CD14-positive monocyte (primary cell): ENCODE measurements at regions not wholly inside any gene's neighbourhood (a gene's known extent, or its start where the extent isn't known, plus 50 kb on each side); places are given as distances from the start of the nearest gene placed in this dataset.

ENCODE experiments used
- DNase-seq, 3 donors: peaks; one replicate each; pipeline ENCODE4 v3.0.0-alpha.2; 2011 to 2022
- H2AFZ ChIP-seq: 2 replicates; pipeline ENCODE4 v1.6.0; 2012; ENCODE audit warnings: mild to moderate bottlenecking, low read depth, low read length, inconsistent platforms; ENCODE audit not compliant: insufficient read depth, poor library complexity, severe bottlenecking
- H3K27ac ChIP-seq, 2 donors: 1 replicate in 1 of 2; 2 replicates in 1 of 2; pipeline ENCODE4 v1.5.1; 2012 to 2013; ENCODE audit warnings: low read length in 2 of 2, control low read depth in 1 of 2, inconsistent platforms in 1 of 2, low read depth in 1 of 2, mild to moderate bottlenecking in 1 of 2
- H3K27me3 ChIP-seq, 2 donors: one replicate each; pipeline versions ENCODE4 v1.6.0 to v1.6.1; 2011 to 2013; ENCODE audit warnings: low read length in 2 of 2; ENCODE audit not compliant: control insufficient read depth in 2 of 2, insufficient read depth in 2 of 2
- H3K36me3 ChIP-seq, 2 donors: replicated peaks in 1 of 2; 1 replicate in 1 of 2; 2 replicates in 1 of 2; pipeline versions ENCODE4 v1.5.1 to v1.6.1; 2012 to 2013; ENCODE audit warnings: low read length in 2 of 2, control low read depth in 1 of 2, inconsistent platforms in 1 of 2, mild to moderate bottlenecking in 1 of 2; ENCODE audit not compliant: insufficient read depth in 2 of 2, control insufficient read depth in 1 of 2
- H3K4me1 ChIP-seq, 2 donors: 1 replicate in 1 of 2; 2 replicates in 1 of 2; pipeline versions ENCODE4 v1.5.1 to v1.6.1; 2012 to 2013; ENCODE audit warnings: low read length in 2 of 2, control low read depth in 1 of 2, inconsistent platforms in 1 of 2, mild to moderate bottlenecking in 1 of 2, moderate library complexity in 1 of 2; ENCODE audit not compliant: insufficient read depth in 2 of 2, control insufficient read depth in 1 of 2
- H3K4me2 ChIP-seq: replicated peaks from 2 replicates; pipeline ENCODE3; 2012; ENCODE audit warnings: low read length, moderate library complexity, mild to moderate bottlenecking; ENCODE audit not compliant: poor library complexity, severe bottlenecking; ENCODE audit errors: extremely low read depth
- H3K4me3 ChIP-seq, 3 experiments: fragments of 200-600 bp in 1 of 3; sonication (generic) in 1 of 3; replicated peaks in 1 of 3; 1 replicate in 2 of 3; 2 replicates in 1 of 3; pipeline ENCODE4 v1.5.1; 2011 to 2013; ENCODE audit warnings: low read length in 3 of 3, mild to moderate bottlenecking in 3 of 3, control low read depth in 2 of 3, low read depth in 2 of 3, inconsistent platforms in 1 of 3, moderate library complexity in 1 of 3
- H3K79me2 ChIP-seq: 2 replicates; pipeline ENCODE4 v1.6.0; 2012; ENCODE audit warnings: mild to moderate bottlenecking, control low read depth, inconsistent platforms, low read length, moderate library complexity; ENCODE audit not compliant: insufficient read depth
- H3K9ac ChIP-seq: 2 replicates; pipeline ENCODE4 v1.6.0; 2017; ENCODE audit warnings: low read length, mild to moderate bottlenecking; ENCODE audit not compliant: insufficient read depth, poor library complexity, severe bottlenecking
- H3K9me3 ChIP-seq, 2 donors: replicated peaks in 1 of 2; 1 replicate in 1 of 2; 2 replicates in 1 of 2; pipeline versions ENCODE4 v1.5.1 to v1.6.1; 2012 to 2013; ENCODE audit warnings: low read length in 2 of 2, control low read depth in 1 of 2; ENCODE audit not compliant: control insufficient read depth in 1 of 2, insufficient read depth in 1 of 2
- H4K20me1 ChIP-seq: 2 replicates; pipeline ENCODE4 v1.6.0; 2012; ENCODE audit warnings: mild to moderate bottlenecking, low read length, control low read depth, moderate library complexity; ENCODE audit not compliant: insufficient read depth
- H3K27ac Mint-ChIP-seq, 7 donors: one replicate each; pipeline ENCODE4 v1.8.0; 2020; ENCODE audit warnings: mild to moderate bottlenecking in 7 of 7, mixed read lengths in 7 of 7, moderate library complexity in 6 of 7, inconsistent platforms in 2 of 7
- H3K27me3 Mint-ChIP-seq, 3 donors: one replicate each; pipeline ENCODE4 v1.8.0; 2021 to 2022; ENCODE audit warnings: low read depth in 3 of 3, mild to moderate bottlenecking in 3 of 3, mixed read lengths in 3 of 3, moderate library complexity in 3 of 3, inconsistent platforms in 1 of 3
- H3K36me3 Mint-ChIP-seq, 2 donors: one replicate each; pipeline ENCODE4 v1.8.0; 2020; ENCODE audit warnings: mixed read lengths in 2 of 2, inconsistent platforms in 1 of 2, mild to moderate bottlenecking in 1 of 2
- H3K4me1 Mint-ChIP-seq: one replicate; pipeline ENCODE4 v1.8.0; 2020; ENCODE audit warnings: mild to moderate bottlenecking, mixed read lengths
- H3K4me3 Mint-ChIP-seq, 2 donors: one replicate each; pipeline ENCODE4 v1.8.0; 2020; ENCODE audit warnings: mild to moderate bottlenecking in 2 of 2, mixed read lengths in 2 of 2, moderate library complexity in 1 of 2
- H3K9me3 Mint-ChIP-seq, 7 donors: one replicate each; pipeline ENCODE4 v1.8.0; 2020 to 2022; ENCODE audit warnings: mixed read lengths in 7 of 7, mild to moderate bottlenecking in 6 of 7, moderate library complexity in 6 of 7, inconsistent platforms in 2 of 7
- WGBS: methylation state at CpG from one replicate; pipeline ENCODE4 v1.1.5; 2013; ENCODE audit warnings: missing lambda C conversion rate; ENCODE audit not compliant: insufficient coverage; 5-methylcytosine and 5-hydroxymethylcytosine counted together
- intact Hi-C, 2 donors: fragments of 100-400 bp; cut with micrococcal nuclease; formaldehyde crosslinking; loops; one replicate each; pipeline versions ENCODE4 v1.15.0 to v1.15.1; 2023
- TF ChIP-seq, protein P1 (sequence below): fragments of 200-600 bp; IDR thresholded peaks from one replicate; pipeline ENCODE4 v1.8.0; 2022; ENCODE audit warnings: antibody characterized with exemption, mild to moderate bottlenecking

DNA sequence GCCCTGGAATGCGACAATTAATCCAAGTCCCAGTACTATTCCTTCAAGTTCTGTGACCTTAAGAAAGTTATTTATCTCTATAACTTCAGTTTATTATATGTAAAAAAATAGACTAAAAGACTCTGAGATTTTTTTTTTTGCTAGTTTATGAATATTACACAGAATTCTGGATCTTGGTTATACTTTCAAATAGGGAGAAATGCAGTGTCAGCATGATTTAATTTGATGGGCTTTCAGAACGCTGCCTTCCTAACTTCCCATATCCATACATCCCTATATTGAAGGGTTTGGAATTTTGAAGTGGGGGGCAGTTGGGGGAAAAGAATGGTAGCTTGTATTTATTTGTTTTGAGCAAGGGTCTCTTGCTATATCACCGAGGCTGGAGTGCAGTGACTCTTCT is 98.4 kb upstream of the MEGF10 start:
- no peak overlapping the region for H3K4me2 ChIP-seq
- Mint-ChIP-seq H3K27ac (no peak overlapping the region), H3K4me3 (no peak overlapping the region), H3K4me1 (no peaks in the 10 kb centered on the region), H3K9me3 (peaks cover 0 to 6% (median 0%) of the 10 kb centered on the region in 7 donors), H3K36me3 (no peaks in the 10 kb centered on the region), H3K27me3 (peaks cover 2 to 3% (median 3%) of the 10 kb centered on the region in 3 donors)
- no peak overlapping the region for H3K27ac ChIP-seq
- no peaks in the 10 kb centered on the region for H3K27me3 ChIP-seq
- no peaks in the 10 kb centered on the region for H4K20me1 ChIP-seq
- H3K4me3 ChIP-seq = no peak overlapping the region
- DNase-seq = no peak
- TF ChIP-seq, protein P1, sequence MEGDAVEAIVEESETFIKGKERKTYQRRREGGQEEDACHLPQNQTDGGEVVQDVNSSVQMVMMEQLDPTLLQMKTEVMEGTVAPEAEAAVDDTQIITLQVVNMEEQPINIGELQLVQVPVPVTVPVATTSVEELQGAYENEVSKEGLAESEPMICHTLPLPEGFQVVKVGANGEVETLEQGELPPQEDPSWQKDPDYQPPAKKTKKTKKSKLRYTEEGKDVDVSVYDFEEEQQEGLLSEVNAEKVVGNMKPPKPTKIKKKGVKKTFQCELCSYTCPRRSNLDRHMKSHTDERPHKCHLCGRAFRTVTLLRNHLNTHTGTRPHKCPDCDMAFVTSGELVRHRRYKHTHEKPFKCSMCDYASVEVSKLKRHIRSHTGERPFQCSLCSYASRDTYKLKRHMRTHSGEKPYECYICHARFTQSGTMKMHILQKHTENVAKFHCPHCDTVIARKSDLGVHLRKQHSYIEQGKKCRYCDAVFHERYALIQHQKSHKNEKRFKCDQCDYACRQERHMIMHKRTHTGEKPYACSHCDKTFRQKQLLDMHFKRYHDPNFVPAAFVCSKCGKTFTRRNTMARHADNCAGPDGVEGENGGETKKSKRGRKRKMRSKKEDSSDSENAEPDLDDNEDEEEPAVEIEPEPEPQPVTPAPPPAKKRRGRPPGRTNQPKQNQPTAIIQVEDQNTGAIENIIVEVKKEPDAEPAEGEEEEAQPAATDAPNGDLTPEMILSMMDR = no peak
- WGBS = no CpG with 5 or more reads among the region's 3 CpGs
- no peak overlapping the region for H2AFZ ChIP-seq
- H3K4me1 ChIP-seq = no peaks in the 10 kb centered on the region
- H3K9me3 ChIP-seq = no peaks in the 10 kb centered on the region
- H3K79me2 ChIP-seq = no peaks in the 10 kb centered on the region
- H3K36me3 ChIP-seq = no peaks in the 10 kb centered on the region
- intact Hi-C loops = no loop called here
- H3K9ac ChIP-seq = no peak overlapping the region

- peaks cover 0 to 6% (median under 1%) of the 10 kb centered on the region in 7 donors for H3K9me3 Mint-ChIP-seq
- H2AFZ ChIP-seq = no peak overlapping the region
Measured at GRCh38 chr5:127192836-127193338, 97.7 kb upstream of the MEGF10 start.

More at GRCh38 chr5:127192836-127193338, 97.7 kb upstream of the MEGF10 start:
- H3K4me3 Mint-ChIP-seq = no peak overlapping the region
- H3K36me3 ChIP-seq = no peaks in the 10 kb centered on the region
- DNase-seq = no peak
- H3K27me3 Mint-ChIP-seq = peaks cover 0 to 3% (median 2%) of the 10 kb centered on the region in 3 donors
- H3K4me1 Mint-ChIP-seq = no peaks in the 10 kb centered on the region
- H3K4me2 ChIP-seq = no peak overlapping the region
- no peaks in the 10 kb centered on the region for H3K79me2 ChIP-seq
- no peak overlapping the region for H3K9ac ChIP-seq
- H3K27me3 ChIP-seq = no peaks in the 10 kb centered on the region
- intact Hi-C loops = no loop called here
- H3K27ac ChIP-seq = no peak overlapping the region
- TF ChIP-seq, protein P1 = no peak
- no peaks in the 10 kb centered on the region for H4K20me1 ChIP-seq
- H3K9me3 ChIP-seq = peaks cover 0 to 2% of the 10 kb centered on the region in 2 donors
- H3K36me3 Mint-ChIP-seq = no peaks in the 10 kb centered on the region
- H3K27ac Mint-ChIP-seq = no peak overlapping the region
- no peak overlapping the region for H3K4me3 ChIP-seq
- no CpG with 5 or more reads among the region's 3 CpGs for WGBS
- H3K4me1 ChIP-seq = no peaks in the 10 kb centered on the region
